Left renal pelvis (tissue), 4 donors: ENCODE measurements at regions not wholly inside any gene's neighbourhood (a gene's known extent, or its start where the extent isn't known, plus 50 kb on each side); places are given as distances from the start of the nearest gene placed in this dataset.
"Not testable (repeated sequence)": the region's sequence is repeated elsewhere in the genome, so short reads cannot be mapped to it uniquely, and the experiment has no call there.

Source experiments
- DNase-seq, 4 donors: peaks; one replicate each; pipeline ENCODE4 v3.0.0-alpha.2; 2013; ENCODE audit warnings: low read depth in 4 of 4, low spot score in 3 of 4

- no peak for DNase-seq
Observed at GRCh38 chr4:25474690-25475089, 97.6 kb downstream of the ANAPC4 start.

- DNase-seq = no peak
Observed at GRCh38 chr4:25477221-25477620, 100.2 kb downstream of the ANAPC4 start.

GRCh38 chr4:25481648-25482047 lies 104.6 kb downstream of the ANAPC4 start:
- no peak for DNase-seq

DNA sequence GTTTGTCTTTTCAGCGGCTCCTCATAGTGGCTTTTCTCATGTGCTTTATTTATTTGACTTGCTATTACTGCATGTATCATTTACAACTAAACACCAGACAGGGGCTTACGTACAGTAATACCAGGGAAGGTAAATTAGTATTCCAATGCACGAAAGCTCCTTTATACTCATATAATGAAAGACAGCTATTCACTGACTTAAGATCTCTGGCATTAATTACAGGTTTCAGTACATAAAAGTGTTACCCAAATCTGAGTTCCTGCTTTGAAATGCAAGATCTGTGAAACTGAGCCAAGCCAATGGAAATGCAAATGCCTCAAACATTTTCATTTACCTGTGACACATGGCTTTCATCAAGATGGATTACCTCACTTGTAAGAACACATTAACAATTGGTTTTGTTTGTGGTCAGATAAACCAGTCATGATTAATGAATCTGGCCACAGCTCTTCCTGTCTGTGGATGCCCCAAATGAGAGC lies 107.2 kb downstream of the ANAPC4 start:
- DNase-seq = no peak

DNA sequence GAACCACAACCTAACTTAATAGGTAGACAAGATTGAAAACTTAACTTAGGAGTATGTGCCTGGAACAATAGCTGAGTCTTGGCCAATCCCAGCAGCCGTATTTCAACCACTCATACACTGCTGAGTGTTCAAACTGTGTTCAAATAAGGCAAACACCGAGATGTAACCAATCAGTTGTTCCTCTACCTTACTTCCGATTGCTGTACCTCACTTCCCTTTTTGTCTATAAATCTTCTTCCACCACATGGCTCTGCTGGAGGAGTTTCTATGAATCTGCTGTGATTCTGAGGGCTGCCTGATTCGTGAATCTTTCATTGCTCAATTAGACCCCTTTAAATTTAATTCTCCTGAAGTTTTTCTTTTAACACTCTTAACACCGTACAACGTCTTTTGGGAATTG lies 108.0 kb downstream of the ANAPC4 start:
- no peak for DNase-seq

DNA sequence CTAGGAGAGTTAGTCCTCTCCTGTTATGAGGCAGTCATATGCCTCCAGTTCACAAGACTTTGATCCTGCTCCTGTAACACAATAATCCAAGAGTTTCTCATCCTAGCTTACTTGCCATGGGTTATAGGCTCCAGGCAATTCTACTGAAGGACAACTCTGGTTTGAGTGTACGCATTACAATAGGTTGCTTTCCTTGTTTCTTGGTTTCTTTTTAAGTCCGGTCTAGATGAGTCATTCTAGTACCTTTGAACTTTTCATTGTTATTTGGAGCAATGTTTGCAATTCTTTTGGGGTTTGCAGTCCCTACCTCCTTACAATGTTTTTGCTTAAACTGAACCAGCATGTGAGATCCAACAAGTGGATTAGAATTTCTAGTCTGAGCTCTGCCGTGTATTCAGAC lies 109.1 kb downstream of the ANAPC4 start:
- no peak for DNase-seq

GRCh38 chr4:25487155-25487554 lies 110.1 kb downstream of the ANAPC4 start:
- no peak for DNase-seq

DNA sequence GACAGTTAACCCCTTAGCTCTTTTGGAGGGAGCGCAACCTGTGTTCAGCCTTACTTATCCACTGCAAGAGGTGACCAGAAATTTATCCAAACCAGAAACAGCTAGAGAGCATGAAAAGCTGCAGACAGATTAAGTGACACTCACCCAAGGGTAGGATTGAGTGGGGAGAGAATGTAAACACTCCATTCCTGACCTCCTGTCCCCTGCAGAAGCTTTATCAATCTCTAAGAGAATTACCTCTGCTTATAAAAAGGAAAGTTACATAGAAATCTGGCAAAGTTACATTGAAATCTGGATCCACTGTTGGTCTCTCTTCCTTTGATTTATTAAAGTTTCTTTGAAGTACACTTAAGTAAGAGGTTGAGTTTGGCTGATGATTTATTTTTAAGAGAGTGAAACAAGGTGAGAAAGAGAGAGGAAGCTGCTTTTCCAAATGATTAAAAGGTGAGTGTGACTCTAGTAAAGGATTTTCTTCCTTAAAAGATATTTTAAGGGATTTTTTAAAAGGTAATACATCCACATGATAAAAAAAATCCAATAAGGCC lies 112.3 kb downstream of the ANAPC4 start:
- DNase-seq = no peak

DNA sequence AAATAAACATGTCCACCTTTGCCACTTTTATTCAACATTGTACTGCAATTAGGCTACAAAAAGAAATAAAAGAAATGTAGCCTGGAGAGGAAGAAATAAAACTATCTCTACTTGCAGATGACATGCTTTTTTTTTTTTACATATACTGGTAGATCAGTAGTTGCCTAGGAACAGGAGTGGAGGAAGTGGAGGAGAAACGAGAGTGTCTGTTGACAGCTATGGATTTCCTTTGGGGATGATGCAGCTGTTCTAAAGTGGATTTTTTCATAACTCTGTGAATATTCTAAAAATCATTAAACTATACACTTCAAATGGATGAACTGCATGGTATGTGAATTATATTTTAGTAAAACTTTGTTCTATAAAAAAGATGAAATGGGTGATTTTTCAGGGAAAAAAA lies 116.4 kb downstream of the ANAPC4 start:
- no peak for DNase-seq

- no peak for DNase-seq
Observed at GRCh38 chr4:25494166-25494565, 117.1 kb downstream of the ANAPC4 start.

DNA sequence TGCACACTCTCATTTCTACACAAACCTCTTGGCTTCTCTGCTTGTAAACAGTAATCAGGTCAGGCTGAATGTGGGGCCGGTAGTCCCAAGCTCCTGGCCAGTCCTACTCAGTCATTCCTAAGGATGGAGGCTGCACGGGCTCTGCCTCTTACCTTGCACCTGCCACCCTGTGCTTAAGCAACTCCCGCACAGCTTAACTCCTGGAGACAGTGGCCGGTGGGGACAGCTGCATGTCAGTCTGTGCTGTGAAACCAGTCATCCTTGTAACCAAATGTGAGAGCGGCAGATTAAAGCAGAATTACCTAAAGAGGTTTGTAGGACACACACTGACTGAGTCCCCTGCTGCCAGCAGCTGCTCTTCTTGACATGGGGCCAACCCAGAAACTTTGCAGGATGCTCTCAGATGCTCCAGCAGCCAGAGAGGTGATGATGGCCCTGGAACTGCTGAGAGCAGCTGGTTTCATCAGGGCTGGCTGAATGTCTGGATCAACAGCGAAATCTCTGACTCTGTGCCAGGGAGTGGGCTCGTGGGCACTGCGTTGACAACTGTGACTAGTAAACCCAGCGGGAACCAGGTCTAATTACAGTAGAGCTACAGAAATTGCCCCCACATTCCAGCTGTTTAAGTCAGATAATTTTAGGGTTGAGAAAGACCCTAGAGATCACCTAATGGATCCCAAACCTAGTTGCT lies 123.7 kb downstream of the ANAPC4 start:
- DNase-seq = no peak

DNA sequence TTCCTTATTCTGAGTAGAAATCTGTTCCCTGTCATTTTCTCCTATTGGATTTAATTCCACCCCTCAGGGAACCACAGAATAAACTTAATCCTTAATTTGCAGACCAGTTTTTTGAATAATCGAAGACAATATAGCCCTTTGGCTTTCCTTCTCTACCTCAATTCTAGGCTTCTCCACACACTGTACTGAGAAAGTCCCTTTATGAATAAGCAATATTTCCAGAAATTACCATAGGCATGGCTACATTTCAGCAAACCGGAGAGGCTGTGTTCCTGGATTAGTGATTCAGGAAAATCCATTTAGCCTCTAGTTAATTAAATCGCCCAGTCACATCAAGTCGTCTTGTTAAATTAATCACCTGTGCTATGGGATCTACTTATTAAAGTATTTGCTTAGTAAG lies 125.1 kb downstream of the ANAPC4 start:
- no peak for DNase-seq

GRCh38 chr4:25503779-25504178 lies 126.7 kb downstream of the ANAPC4 start:
- no peak for DNase-seq

DNA sequence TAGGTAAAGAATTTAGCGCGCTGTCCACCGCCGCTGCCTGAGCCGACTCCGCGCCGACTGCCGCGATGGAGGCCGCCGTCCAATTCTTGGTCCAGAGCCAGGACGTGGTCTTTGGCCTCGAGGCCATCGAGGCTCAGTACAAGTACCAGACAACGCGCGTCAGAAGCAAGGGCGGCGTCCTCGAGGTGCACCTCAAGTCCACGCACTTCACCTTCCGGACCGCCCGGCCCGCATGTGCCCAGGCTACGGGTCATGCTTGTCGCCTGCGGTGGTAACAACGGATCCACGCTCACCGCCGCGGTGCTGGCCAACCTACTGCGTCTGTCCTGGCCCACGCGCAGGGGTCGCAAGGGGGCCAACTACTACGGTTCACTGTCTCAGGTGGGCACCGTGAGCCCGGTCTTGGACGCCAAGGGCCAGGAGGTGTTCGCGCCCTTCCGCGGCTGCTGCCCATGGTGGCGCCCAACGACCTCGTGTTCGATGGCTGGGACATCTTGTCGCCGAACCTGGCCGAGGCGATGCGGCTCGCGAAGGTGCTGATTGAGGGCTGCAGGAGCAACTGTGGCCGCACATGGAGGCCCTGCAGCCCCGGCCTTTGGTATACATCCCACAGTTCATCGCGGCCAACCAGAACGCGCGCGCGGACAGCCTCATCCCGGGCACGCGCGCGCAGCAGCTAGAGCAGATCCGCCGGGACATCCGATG lies 128.0 kb downstream of the ANAPC4 start:
- no peak for DNase-seq

DNA sequence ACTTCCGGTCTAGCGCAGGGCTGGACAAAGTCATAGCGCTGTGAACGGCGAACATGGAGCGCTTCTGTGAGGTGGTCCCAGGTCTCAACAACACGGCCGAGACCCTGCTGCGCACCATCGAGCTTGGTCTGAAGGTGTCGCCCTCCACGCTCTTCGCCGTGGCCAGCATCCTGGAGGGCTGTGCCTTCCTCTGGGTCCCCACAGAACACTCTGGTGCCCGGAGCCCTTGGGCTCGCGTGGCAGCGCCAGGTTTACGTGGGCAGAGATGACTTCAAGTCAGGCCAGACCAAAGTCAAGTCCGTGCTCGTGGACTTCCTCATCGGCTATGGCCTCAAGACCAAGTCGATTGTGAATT lies 128.6 kb downstream of the ANAPC4 start:
- no peak for DNase-seq

DNA sequence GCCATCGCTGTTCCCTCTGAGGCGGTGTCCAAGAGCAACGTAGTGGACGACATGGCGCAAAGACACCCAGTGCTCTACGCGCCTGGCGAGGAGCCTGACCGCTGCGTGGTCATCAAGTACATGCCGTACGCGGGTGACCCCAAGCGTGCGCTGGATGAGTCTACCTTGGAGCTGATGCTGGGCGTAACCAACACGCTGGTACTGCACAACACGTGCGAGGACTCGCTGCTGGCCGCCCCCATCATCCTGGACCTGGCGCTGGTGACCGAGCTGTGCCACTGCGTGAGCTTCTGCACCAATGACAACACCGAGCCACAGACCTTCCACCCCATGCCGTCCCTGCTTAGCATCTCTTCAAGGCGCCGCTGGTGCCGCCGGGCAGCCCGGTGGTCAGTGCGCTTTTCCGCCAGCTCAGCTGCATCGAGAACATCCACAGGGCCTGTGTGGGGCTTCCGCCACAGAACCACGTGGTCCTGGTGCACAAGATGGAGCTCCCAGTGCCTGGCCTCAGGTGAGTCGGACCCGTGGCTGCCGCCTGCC lies 129.0 kb downstream of the ANAPC4 start:
- no peak for DNase-seq

DNA sequence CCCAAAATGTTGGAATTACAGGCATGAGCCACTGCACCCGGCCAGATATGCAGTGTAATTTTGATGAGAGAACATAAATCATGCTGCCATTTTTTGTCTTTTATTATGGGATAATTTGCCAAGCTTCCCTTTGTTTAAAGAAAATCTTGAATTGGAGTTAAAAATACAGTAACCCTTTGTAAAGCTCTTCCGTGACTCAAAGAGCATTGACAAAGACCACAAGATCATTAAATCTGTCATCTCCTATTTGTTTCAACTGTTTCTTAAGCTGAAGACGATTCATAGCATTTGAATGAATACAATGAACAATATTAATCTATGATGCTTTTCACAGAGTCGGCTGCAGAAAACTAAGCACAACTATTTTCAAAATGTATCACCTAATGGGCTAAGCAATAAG lies 132.6 kb downstream of the ANAPC4 start:
- DNase-seq = no peak

GRCh38 chr4:25511823-25512222 lies 134.8 kb downstream of the ANAPC4 start:
- not testable (repeated sequence) for DNase-seq

- no peak for DNase-seq
Observed at GRCh38 chr4:25513814-25514213, 136.8 kb downstream of the ANAPC4 start.

DNA sequence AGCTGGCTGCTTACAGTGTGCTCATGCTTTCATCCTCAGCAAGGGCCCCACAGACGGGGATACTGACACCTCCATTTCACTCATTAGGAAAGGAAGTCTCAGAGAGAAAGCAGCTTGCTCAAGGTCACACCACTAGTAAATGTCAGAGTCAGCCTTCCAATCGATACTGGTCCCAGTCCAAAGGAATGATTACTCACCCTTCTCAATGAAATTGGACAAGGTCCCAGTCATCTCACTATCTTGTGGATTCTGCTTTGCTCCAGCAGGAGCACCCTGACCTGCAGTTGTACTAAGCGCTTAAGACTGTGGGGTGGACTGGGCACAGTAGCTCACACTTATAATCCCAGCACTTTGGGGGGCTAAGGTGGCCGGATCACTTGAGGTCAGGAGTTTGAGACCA lies 132.2 kb upstream of the SLC34A2 start:
- DNase-seq = no peak

DNA sequence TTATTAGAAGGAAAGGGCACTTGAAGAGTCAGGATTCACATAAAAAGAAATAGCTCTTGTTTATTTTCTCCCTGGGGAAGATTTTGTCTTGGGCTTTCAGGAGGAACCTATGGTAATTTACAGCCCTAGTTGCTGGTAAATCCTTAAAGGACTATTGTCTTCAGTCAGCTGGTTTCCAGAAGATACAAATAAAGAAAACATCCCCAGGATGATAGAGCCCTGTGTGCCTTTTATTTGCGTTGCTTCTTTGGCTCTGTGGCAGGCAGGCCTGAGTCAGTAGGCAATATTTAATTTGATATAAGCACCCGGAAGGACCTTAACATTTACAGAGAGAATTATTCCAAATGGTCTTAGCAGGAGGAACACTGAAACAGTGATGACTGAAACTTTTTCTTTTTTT lies 131.0 kb upstream of the SLC34A2 start:
- no peak for DNase-seq

DNA sequence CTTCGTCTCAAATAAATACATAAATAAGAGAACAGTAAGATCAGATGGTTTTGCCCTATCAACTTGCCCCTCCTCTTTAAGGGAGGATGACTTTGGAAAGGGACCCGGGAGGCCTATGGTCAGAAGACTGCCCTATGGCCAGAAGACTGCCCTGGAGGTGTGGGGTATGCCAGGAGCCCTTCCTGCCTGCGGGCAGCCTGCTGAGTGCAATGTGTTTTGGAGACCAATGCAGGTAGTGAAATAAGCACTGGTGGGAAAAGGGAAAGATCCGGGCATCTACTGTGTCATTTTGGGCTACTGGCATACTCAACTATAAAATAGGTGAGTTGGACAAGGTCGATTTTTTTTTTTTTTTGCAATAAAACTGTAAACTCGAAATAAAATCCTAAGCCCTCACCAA lies 129.8 kb upstream of the SLC34A2 start:
- no peak for DNase-seq
